Fibroblast of villous mesenchyme (primary cell): ENCODE measurements at regions not wholly inside any gene's neighbourhood (a gene's known extent, or its start where the extent isn't known, plus 50 kb on each side); places are given as distances from the start of the nearest gene placed in this dataset.

Source experiments
- DNase-seq: peaks from one replicate; pipeline ENCODE4 v3.0.0-alpha.2; 2010; ENCODE audit warnings: low read depth
- H3K4me3 ChIP-seq: 2 replicates; pipeline ENCODE4 v1.5.1; 2011; ENCODE audit warnings: low read depth, mild to moderate bottlenecking, low read length
- CTCF ChIP-seq: IDR thresholded peaks from 2 replicates; pipeline ENCODE4 v1.5.1; 2012; ENCODE audit warnings: low read depth, mild to moderate bottlenecking, low read length; ENCODE audit not compliant: insufficient read depth

GRCh38 chr10:18860631-18861240 is 187.9 kb upstream of the MALRD1 start:
- no peak overlapping the region for H3K4me3 ChIP-seq
- TF ChIP-seq CTCF: no peak
- no peak for DNase-seq

GRCh38 chr10:18861382-18861781 is 187.2 kb upstream of the MALRD1 start:
- no peak for DNase-seq
- no peak for TF ChIP-seq CTCF
- H3K4me3 ChIP-seq: no peak overlapping the region

GRCh38 chr10:18866852-18867251 is 181.7 kb upstream of the MALRD1 start:
- DNase-seq: no peak
- TF ChIP-seq CTCF: no peak
- no peak overlapping the region for H3K4me3 ChIP-seq

- no peak for DNase-seq
- H3K4me3 ChIP-seq: no peak overlapping the region
- no peak for TF ChIP-seq CTCF
Observed at GRCh38 chr10:18868919-18869318, 179.7 kb upstream of the MALRD1 start.

GRCh38 chr10:18875477-18875876 is 173.1 kb upstream of the MALRD1 start:
- H3K4me3 ChIP-seq: no peak overlapping the region
- DNase-seq: no peak
- no peak for TF ChIP-seq CTCF

- TF ChIP-seq CTCF: no peak
- no peak for DNase-seq
- no peak overlapping the region for H3K4me3 ChIP-seq
Observed at GRCh38 chr10:18879284-18879683, 169.3 kb upstream of the MALRD1 start.

- no peak for TF ChIP-seq CTCF
- DNase-seq: no peak
- no peak overlapping the region for H3K4me3 ChIP-seq
Observed at GRCh38 chr10:18880530-18880929, 168.1 kb upstream of the MALRD1 start.
